ENCODE measurements at regions not wholly inside any gene's neighbourhood (a gene's known extent, or its start where the extent isn't known, plus 50 kb on each side); places are given as distances from the start of the nearest gene placed in this dataset.

DNA sequence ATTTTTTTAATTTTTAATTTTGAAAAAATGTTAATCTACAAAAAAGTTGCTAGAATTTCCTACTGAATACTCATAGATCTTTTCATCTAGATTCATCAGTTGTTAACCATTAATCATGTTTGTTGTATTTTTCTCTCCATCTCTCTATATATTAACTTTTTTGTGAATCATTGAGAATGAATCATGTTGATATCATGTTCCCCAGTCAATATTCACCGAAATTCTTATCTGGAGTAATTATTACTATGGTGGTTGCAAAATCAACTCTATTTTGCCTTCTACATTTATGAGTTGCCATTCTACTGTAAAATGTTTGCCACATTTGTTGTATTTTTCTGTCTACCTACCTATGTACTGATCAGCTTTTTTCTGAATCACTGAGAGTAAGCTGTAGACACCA lies 154.0 kb downstream of the SPP2 start:
- CTCF ChIA-PET, result no interaction called here
- Mint-ChIP-seq H3K27me3 (ENCODE audit: low read depth) (no peaks in the 10 kb centered on the region), H3K4me3 (no peak overlapping the region), H3K27ac (no peak overlapping the region), H3K36me3 (ENCODE audit: low read depth) (peaks cover 3% of the 10 kb centered on the region), H3K4me1 (ENCODE audit: low read depth) (peaks cover 7% of the 10 kb centered on the region), H3K9me3 (peaks cover 10% of the 10 kb centered on the region)
- no peak for DNase-seq
- intact Hi-C loops (cut with micrococcal nuclease), result no loop called here

DNA sequence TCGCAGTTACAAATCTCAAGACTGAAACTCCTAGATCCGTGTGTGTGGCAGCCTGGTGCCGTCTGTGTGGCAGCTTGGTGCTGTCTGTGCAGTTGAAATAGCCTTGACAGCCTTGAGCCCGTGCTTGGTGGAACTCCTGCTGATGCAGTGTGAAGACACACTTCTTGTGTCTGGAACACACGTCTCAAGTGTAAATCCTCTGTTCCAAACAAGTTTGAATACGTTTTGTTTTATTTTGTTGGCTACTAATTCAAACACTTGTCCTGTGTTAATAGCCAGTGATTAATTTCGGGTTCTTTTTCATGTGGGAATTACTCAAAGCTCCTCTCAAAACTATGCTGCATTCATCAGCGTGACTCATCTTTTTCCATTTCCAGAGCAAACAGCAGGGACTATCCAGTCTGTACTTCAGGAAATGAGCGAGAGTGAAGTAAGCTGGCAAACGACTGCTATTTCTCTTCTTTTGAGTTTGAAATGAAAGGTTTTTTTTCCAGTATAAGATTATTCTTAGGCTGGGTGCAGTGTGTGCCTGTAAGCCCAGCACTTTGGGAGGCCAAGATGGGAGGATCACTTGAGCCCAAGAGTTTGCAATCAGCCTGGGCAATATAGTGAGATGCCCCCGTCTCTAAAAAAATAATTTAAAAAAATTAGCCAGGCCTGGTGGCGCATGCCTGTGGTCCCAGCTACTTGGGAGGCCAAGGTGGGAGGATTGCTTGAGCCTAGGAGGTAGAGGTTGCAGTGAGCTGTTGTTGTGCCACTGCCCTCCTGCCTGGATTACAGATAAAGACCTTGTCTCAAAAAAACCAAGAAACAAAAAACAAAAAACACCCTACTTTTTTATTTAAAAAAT lies 152.9 kb downstream of the SPP2 start:
- Mint-ChIP-seq H3K4me1 (ENCODE audit: low read depth) (peaks cover 7% of the 10 kb centered on the region), H3K9me3 (peaks cover 10% of the 10 kb centered on the region), H3K36me3 (ENCODE audit: low read depth) (peaks cover 3% of the 10 kb centered on the region), H3K27me3 (ENCODE audit: low read depth) (no peaks in the 10 kb centered on the region), H3K4me3 (no peak overlapping the region), H3K27ac (peak overlapping the region; percentile 36)
- CTCF ChIA-PET, result interaction anchor here (0.7 to 1.1 kb wide), 2 partner anchors 73 to 247 kb away, joined by 3 read pairs; no protein-coding TSS in a partner anchor
- peak; percentile 24 for DNase-seq
- intact Hi-C loops (cut with micrococcal nuclease), result no loop called here

DNA sequence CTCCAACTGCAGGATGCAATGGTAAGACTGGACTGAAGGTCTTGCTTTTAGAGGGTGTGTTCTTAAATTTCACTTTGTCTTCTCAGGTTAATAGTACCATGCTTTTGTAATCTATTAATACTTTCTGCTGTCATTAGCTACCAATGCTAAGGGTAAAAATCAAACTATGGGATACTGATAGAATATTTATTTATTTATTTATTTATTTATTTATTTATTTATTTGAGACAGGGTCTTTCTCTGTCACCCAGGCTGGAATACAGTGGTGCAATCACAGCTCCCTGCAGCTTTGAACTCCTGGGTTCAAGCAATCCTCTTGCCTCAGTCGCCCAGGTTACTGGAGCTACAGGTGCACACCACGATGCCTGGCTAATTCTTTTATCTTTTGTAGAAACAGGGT lies 152.1 kb downstream of the SPP2 start:
- no peak overlapping the region for H3K4me3 Mint-ChIP-seq
- CTCF ChIA-PET, result interaction anchor here (1.1 kb wide), 1 partner anchor 73 kb away, joined by 3 read pairs; no protein-coding TSS in a partner anchor

DNA sequence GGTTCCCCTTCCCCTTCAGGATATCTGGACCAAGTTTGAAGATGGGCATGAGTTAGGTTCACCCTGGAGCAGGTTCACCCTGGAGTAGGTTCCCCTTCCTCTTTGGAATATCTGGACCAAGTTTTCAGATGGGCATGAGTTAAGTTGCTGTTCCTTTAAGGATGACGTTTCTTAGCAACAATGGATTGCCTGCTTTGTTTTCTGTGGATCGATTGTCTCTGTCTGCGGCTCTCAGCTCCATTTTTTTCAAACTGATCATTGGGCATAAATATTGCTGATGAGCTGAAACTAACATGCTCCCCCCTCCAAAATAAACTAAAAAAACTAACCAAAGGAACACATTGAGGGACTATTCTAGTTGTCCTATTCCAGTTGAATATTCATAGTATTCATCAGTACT lies 149.5 kb downstream of the SPP2 start:
- H3K4me1 Mint-ChIP-seq (ENCODE audit: low read depth), result peaks cover 7% of the 10 kb centered on the region
- intact Hi-C loops (cut with micrococcal nuclease), result no loop called here

More for the DNA sequence above, 152.1 kb downstream of the SPP2 start:
- Mint-ChIP-seq H3K27me3 (ENCODE audit: low read depth) (no peaks in the 10 kb centered on the region), H3K36me3 (ENCODE audit: low read depth) (peaks cover 3% of the 10 kb centered on the region), H3K9me3 (peaks cover 10% of the 10 kb centered on the region), H3K27ac (no peak overlapping the region), H3K4me1 (ENCODE audit: low read depth) (peaks cover 7% of the 10 kb centered on the region)
- intact Hi-C loops (cut with micrococcal nuclease), result no loop called here
- DNase-seq, result no peak

DNA sequence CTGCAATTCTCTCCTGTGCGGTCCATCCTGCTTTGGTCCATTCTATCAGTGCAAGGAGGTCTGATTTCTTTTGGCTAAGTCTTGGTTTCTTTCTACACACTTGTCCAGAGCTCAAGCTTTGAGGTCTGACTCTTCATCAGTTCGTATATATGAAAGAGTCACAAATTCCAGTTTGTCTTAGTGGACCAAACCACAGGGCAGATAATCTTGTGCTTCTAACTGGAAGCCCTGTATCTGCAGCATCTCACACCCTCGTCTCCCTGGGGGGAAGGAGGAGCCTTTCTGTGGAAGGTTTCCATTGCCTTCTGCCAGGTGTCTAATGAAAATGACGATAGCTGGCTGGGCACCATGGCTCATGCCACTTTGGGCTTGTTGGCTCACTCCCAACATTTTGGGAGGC lies 148.5 kb downstream of the SPP2 start:
- H3K27me3 Mint-ChIP-seq (ENCODE audit: low read depth), result no peaks in the 10 kb centered on the region
- CTCF ChIA-PET, result interaction anchor here (0.7 kb wide), 1 partner anchor 930 kb away, joined by 3 read pairs; no protein-coding TSS in a partner anchor

More for the DNA sequence above, 149.5 kb downstream of the SPP2 start:
- DNase-seq, result no peak
- Mint-ChIP-seq H3K27ac (no peak overlapping the region), H3K27me3 (ENCODE audit: low read depth) (no peaks in the 10 kb centered on the region), H3K36me3 (ENCODE audit: low read depth) (peaks cover 2% of the 10 kb centered on the region), H3K4me3 (no peak overlapping the region), H3K9me3 (peaks cover 7% of the 10 kb centered on the region)
- CTCF ChIA-PET, result no interaction called here

DNA sequence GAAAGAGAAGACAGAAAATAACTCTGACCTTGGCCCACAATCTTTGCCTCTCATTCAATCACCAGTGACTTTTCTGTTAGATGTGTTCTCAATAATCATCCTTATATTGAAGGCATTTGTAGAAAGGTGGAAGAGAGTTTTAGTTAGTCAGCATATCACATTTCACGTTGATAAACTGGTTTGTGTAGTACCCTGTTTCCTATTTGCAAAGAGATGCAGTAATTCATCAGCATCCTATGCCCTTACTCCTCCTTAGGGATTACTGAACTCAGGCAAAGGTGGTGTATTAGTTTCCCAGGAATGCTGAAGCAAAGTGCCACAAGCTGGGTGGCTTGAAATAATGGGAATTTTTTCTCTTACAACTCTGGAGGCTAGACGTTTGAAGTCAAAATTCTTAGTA lies 145.0 kb downstream of the SPP2 start:
- CTCF ChIA-PET, result no interaction called here
- no peaks in the 10 kb centered on the region for H3K27me3 Mint-ChIP-seq (ENCODE audit: low read depth)
- peaks cover 2% of the 10 kb centered on the region for H3K9me3 Mint-ChIP-seq
- no peaks in the 10 kb centered on the region for H3K4me1 Mint-ChIP-seq (ENCODE audit: low read depth)
- intact Hi-C loops (cut with micrococcal nuclease), result no loop called here
- DNase-seq, result no peak
- no peak overlapping the region for H3K27ac Mint-ChIP-seq
- no peak overlapping the region for H3K4me3 Mint-ChIP-seq
- no peaks in the 10 kb centered on the region for H3K36me3 Mint-ChIP-seq (ENCODE audit: low read depth)

More for the DNA sequence above, 148.5 kb downstream of the SPP2 start:
- Mint-ChIP-seq H3K4me3 (no peak overlapping the region), H3K4me1 (ENCODE audit: low read depth) (peaks cover 7% of the 10 kb centered on the region), H3K36me3 (ENCODE audit: low read depth) (no peaks in the 10 kb centered on the region), H3K27ac (no peak overlapping the region), H3K9me3 (peaks cover 5% of the 10 kb centered on the region)
- intact Hi-C loops (cut with micrococcal nuclease), result no loop called here
- DNase-seq, result no peak

DNA sequence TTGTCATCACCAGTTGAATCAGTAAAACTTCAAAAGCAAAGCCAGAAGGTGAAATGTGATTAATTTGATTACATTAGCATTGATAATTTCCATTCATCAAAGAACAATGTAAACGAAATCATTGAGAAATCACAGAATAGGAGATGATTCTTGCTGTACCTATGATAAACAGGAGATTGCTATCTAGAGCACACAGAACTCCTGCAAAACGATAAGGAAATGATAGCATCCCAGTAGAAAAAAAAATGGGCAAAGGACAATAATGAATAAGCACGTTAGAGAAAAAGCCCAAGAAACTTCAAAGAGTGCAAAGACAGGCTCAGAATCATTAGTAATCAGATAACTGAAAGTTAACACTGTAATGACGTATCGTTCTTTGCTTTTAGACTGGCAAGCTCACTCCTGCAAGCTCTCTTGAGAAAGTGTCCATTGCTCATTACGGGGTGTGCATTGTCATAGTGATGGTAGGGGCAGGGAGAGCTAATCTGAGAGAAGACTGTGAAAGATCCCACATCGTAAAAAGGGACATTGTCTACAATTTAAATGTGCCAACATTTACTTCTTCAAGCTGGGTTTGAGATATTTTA lies 143.6 kb downstream of the SPP2 start:
- no peaks in the 10 kb centered on the region for H3K27me3 Mint-ChIP-seq (ENCODE audit: low read depth)
- no peak overlapping the region for H3K27ac Mint-ChIP-seq
- no peak overlapping the region for H3K4me3 Mint-ChIP-seq
- no peaks in the 10 kb centered on the region for H3K4me1 Mint-ChIP-seq (ENCODE audit: low read depth)
- DNase-seq, result no peak
- intact Hi-C loops (cut with micrococcal nuclease), result no loop called here
- CTCF ChIA-PET, result no interaction called here
- H3K9me3 Mint-ChIP-seq, result peaks cover 2% of the 10 kb centered on the region
- no peaks in the 10 kb centered on the region for H3K36me3 Mint-ChIP-seq (ENCODE audit: low read depth)

DNA sequence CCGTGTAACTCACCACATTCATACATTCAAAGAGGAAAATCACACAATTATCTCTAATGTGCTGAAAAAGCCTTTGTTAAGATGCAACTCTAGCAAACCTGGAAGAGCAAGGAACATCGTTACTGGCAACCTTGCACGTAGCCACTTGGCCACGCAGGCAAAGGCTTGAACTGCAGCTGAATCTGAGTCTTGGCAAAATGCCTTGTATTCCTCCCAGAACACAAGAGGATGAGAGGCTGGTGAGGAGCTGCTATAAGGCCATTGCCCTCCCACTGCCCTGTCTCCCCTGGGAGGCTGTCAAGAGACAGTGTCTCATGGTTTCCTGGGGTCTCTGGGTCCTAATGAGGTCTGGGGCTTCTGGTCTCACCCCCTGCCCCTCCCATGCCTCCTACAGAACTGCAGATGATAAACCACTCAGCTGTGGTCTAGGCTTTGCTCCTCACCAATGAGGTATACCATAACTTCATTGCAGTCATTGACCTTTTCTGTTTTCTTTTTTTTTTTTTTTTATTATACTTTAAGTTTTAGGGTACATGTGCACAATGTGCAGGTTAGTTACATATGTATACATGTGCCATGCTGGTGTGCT lies 141.4 kb downstream of the SPP2 start:
- peaks cover 4% of the 10 kb centered on the region for H3K9me3 Mint-ChIP-seq
- H3K27me3 Mint-ChIP-seq (ENCODE audit: low read depth), result no peaks in the 10 kb centered on the region
- no peak for DNase-seq
- H3K4me3 Mint-ChIP-seq, result no peak overlapping the region
- no peak overlapping the region for H3K27ac Mint-ChIP-seq
- no peaks in the 10 kb centered on the region for H3K36me3 Mint-ChIP-seq (ENCODE audit: low read depth)
- CTCF ChIA-PET, result interaction anchor here (1.2 kb wide), 1 partner anchor 56 kb away, joined by 3 read pairs; no protein-coding TSS in a partner anchor
- no peaks in the 10 kb centered on the region for H3K4me1 Mint-ChIP-seq (ENCODE audit: low read depth)
- intact Hi-C loops (cut with micrococcal nuclease), result no loop called here

DNA sequence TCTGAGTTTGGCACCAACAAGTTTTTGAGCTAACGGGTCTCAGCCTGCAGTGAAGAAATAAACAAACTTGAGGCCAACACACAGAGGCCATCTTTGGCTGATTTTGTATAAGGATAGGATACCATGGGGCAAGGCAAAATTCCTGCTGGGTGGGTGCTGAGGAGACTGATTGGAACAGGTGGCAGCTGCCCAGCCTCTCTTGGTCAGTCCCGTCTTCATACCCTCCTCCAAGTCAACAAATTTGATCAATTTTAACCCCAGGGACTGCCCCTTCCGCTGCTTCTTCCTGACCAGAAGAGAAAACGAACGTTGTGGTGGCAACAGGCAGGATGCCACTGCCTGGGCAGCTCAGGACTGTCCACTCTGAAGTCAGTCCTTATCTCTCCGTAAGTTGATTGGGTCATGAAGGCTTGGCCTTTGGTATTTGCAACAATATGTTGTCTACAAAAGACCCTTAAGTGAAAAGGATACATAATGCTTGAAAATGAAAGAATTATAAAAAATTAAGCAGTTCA lies 139.3 kb downstream of the SPP2 start:
- H3K9me3 Mint-ChIP-seq, result peaks cover 5% of the 10 kb centered on the region
- H3K4me3 Mint-ChIP-seq, result no peak overlapping the region
- H3K4me1 Mint-ChIP-seq (ENCODE audit: low read depth), result no peaks in the 10 kb centered on the region
- intact Hi-C loops (cut with micrococcal nuclease), result no loop called here
- CTCF ChIA-PET, result no interaction called here
- no peaks in the 10 kb centered on the region for H3K27me3 Mint-ChIP-seq (ENCODE audit: low read depth)
- no peak for DNase-seq
- H3K36me3 Mint-ChIP-seq (ENCODE audit: low read depth), result no peaks in the 10 kb centered on the region
- H3K27ac Mint-ChIP-seq, result no peak overlapping the region

DNA sequence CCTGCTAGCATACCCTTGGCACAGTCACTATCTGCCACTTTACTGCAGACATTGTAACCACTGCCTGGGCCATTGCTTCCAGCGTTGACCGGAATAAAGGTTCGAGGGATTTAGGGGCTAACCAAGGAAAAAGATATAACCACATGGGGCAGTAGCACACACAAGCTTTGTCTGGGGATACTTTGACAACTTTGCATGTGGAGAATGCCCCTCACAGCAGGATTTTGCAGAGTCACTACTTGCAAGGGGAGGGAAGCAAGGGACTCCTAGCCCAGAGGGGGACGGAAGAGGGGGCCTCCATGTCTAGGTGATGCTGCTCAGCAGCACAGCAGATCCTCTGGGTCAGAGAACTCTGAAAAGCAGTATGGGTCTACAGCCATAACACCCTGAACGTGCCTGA lies 138.7 kb downstream of the SPP2 start:
- no peak overlapping the region for H3K27ac Mint-ChIP-seq
- H3K27me3 Mint-ChIP-seq (ENCODE audit: low read depth), result no peaks in the 10 kb centered on the region
- DNase-seq, result no peak
- CTCF ChIA-PET, result no interaction called here
- no peak overlapping the region for H3K4me3 Mint-ChIP-seq
- no peaks in the 10 kb centered on the region for H3K36me3 Mint-ChIP-seq (ENCODE audit: low read depth)
- intact Hi-C loops (cut with micrococcal nuclease), result no loop called here
- peaks cover 5% of the 10 kb centered on the region for H3K9me3 Mint-ChIP-seq
- H3K4me1 Mint-ChIP-seq (ENCODE audit: low read depth), result no peaks in the 10 kb centered on the region

DNA sequence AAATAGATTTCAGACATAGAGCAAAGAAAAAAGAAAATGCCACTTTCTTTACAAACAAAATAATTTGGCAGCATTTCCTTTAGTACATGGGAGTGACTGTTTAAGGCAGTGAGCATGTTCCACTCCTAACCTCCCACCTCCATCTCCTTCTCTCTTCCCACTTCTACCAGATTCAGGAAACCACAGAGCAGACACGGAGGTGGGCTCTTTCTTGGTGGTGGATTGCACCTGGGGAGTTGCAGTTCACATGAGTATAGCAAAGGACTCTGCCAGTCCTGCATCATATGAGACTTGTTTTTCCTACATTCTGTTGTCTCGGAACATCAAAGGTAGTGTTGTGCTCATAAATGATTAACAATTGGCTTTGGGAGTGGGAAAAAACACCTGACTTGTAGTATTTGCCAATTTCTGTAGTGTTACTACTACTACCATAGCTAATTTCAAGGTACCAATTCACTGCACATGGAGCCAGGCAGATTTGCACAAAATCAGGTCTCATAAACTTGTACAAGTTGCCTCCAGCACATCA lies 137.2 kb downstream of the SPP2 start:
- Mint-ChIP-seq H3K4me1 (ENCODE audit: low read depth) (no peaks in the 10 kb centered on the region), H3K4me3 (no peak overlapping the region), H3K9me3 (peaks cover 4% of the 10 kb centered on the region), H3K36me3 (ENCODE audit: low read depth) (no peaks in the 10 kb centered on the region), H3K27me3 (ENCODE audit: low read depth) (no peaks in the 10 kb centered on the region), H3K27ac (no peak overlapping the region)
- intact Hi-C loops (cut with micrococcal nuclease), result no loop called here
- DNase-seq, result no peak
- CTCF ChIA-PET, result no interaction called here

DNA sequence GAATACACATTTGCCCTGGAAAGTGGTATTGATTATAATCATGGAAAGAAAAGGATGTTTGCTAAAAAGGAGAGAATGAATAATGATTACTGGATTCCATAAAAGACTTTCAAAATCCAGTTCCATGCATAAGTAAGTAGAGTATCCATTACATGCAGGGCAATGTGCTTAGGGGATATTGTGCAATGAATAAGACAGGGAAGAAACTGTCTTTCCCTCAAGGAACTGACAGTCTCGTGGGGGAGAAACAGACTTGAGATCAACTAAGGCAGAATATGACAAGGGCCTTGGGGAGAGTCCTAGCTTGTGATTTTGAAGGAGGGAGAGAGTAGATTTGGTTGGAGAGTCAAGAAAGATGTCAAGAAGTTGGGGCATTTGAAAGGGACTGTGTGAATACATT lies 130.6 kb downstream of the SPP2 start:
- Mint-ChIP-seq H3K27ac (no peak overlapping the region), H3K4me1 (ENCODE audit: low read depth) (no peaks in the 10 kb centered on the region), H3K36me3 (ENCODE audit: low read depth) (no peaks in the 10 kb centered on the region), H3K27me3 (ENCODE audit: low read depth) (no peaks in the 10 kb centered on the region), H3K9me3 (no peaks in the 10 kb centered on the region), H3K4me3 (no peak overlapping the region)
- intact Hi-C loops (cut with micrococcal nuclease), result no loop called here
- no peak for DNase-seq
- CTCF ChIA-PET, result no interaction called here

Data from activated naive CD4-positive, alpha-beta T cell treated with anti-CD3 and anti-CD28 coated beads for 36 hours (primary cell).